ENCODE measurements at regions not wholly inside any gene's neighbourhood (a gene's known extent, or its start where the extent isn't known, plus 50 kb on each side); places are given as distances from the start of the nearest gene placed in this dataset.

- TF ChIP-seq CTCF (IDR thresholded peaks at IDR 0.05 in 2 of 3, conservative IDR thresholded peaks at IDR 0.05 in 1 of 3; ENCODE audit: insufficient read depth in 2 of 3, low read depth in 1 of 3, low read length in 3 of 3): no peak
- no peak for TF ChIP-seq BHLHE40 (IDR thresholded peaks at IDR 0.05; ENCODE audit: low read length)
- TF ChIP-seq POLR2A (conservative IDR thresholded peaks at IDR 0.05): no peak
- no peak for TF ChIP-seq ATF3 (IDR thresholded peaks at IDR 0.05)
- TF ChIP-seq ATF3 (CRISPR knock-in tag; conservative IDR thresholded peaks at IDR 0.05): no peak
- TF ChIP-seq MTA3 (IDR thresholded peaks at IDR 0.05; ENCODE audit: borderline replicate concordance): no peak
- no peak for TF ChIP-seq SMAD4 (CRISPR knock-in tag; conservative IDR thresholded peaks at IDR 0.05)
- no peak for TF ChIP-seq SP2 (IDR thresholded peaks at IDR 0.05; ENCODE audit: extremely low read depth, low read depth, low read length, poor library complexity, severe bottlenecking)
- no peak for TF ChIP-seq ZNF408 (CRISPR knock-in tag; IDR thresholded peaks at IDR 0.05; ENCODE audit: low read depth)
- TF ChIP-seq E2F5 (CRISPR knock-in tag; IDR thresholded peaks at IDR 0.05): no peak
- no peak for TF ChIP-seq RBM22 (IDR thresholded peaks at IDR 0.05; ENCODE audit: low read depth, low read length, poor library complexity, severe bottlenecking)
- TF ChIP-seq USF1 (CRISPR knock-in tag; IDR thresholded peaks at IDR 0.05): no peak
- no peak for TF ChIP-seq MAFK (IDR thresholded peaks at IDR 0.05; ENCODE audit: low read length)
- TF ChIP-seq GATAD2B (IDR thresholded peaks at IDR 0.05; ENCODE audit: borderline replicate concordance): no peak
These were observed 68.9 kb upstream of the SLC5A12 start for GRCh38 chr11:26790738-26791137.

Measured in K562 (cell line).